GM18499 (cell line): ENCODE measurements at regions not wholly inside any gene's neighbourhood (a gene's known extent, or its start where the extent isn't known, plus 50 kb on each side); places are given as distances from the start of the nearest gene placed in this dataset.

ENCODE experiments used
- ATAC-seq: cut with Tn5 transposase; IDR thresholded peaks from one replicate; pipeline ENCODE4 v1.9.1; 2021; ENCODE audit warnings: moderate number of reproducible peaks; ENCODE audit not compliant: insufficient read depth, unreplicated experiment

DNA sequence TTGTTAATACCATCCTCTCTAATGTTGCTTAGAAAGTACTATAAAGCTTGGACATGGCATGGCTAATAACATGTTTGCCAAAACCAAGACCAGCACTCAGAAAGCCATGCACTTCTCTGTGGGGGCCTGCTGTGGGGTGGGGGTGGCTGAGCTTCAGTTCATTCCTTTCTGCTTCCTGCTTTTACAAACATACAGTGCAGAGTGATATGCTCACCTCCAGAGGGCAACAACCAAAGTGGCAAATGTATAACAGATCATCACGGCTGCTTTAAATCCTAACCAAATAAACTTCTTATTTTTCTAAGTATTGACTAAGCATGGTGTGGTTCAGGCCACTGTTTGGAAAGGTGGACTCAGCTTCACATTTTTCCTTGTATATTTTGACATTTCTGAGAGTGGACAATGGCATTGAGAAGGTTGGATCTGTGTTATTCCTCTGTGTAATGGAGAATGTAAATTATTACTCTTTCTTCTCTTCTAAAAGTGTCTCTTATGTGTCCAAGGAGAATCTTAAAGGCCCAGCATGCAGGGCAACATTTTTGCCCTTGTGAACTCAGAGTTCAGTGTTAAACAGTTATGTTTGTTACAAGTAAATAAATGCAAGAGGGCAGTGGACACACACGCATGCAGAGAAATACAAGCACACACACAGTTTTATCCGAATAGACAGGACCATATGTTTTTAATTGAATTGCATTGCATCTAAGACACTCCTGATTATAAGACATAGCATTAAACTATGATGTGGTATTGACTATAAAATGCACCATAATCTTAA lies 186.1 kb downstream of the HERPUD2 start:
- no peak for ATAC-seq

DNA sequence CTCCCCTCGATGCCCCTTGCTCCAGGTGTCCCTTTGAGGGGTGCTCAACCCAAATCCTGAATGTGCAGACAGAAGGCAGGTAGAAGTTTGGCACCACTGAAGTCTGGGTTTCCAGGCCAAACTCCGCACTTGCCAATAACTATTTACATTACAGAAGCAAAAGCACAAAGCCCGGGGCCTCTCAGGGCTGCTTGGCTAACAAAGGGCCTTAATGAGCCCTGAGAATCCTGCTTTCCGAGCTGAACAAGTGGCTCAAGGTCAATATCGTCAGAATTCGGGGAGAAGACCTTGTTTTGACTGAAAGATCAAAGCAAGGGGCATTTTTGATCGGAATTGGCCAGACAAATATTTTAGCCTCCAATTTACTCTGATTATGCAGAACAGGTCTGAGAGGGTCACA lies 189.9 kb downstream of the HERPUD2 start:
- ATAC-seq = no peak

DNA sequence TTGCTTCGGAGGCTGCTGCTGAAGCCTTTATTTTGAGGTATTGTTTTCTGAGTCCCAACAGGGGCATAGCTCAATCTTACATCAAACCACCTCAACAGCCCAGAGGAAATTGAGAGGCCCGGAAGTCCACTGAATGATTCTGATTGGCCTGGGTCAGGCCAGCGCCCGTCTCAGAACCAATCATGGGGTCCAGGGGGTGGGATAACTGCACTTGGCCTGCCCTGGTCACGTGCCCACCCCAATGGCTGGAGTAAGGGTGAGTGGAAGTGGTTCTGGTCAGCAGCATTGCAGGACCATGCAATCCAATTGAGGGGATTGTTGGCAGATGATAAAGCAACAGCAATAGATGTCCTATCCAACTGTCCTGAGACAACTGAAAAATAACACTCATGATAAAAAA lies 190.6 kb downstream of the HERPUD2 start:
- no peak for ATAC-seq

DNA sequence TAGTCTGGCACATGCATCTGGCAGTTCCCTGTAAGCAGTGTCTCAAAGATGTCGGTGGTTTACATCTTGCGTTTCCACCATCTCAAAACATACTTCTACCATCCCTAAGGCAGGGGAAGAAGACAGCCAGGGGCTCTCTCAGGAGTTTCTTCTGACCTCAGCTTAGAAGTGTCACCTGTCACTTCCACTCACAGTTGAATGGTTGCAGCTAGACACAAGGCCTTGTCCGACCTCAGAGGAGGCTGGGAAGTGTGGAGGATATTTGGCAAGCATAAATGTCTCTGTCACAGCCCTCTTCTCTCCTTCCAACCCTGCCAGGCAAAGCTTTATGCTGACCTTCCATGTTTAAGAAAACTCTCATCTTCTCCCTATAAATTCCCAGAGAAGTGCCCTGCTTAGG lies 193.3 kb downstream of the HERPUD2 start:
- no peak for ATAC-seq

DNA sequence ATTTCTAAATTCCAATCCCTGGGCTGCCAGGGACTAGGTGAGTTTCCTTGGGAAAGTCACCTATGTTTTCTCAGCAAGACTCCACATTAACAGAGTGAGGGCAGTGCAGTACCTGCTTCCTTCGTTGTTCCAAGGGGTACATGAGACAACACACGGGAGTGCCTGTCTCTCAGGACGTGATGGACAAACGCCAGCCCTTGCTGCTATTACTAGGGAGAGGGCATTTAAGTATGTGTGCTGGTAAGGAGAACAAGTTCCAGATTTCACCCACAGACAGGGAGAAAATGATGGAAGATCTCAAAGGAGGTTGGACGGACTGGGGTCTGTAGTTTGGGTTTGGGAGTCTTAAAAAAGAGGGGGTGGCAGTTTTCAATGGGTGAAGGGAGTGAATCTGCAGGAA lies 195.7 kb downstream of the HERPUD2 start:
- no peak for ATAC-seq

DNA sequence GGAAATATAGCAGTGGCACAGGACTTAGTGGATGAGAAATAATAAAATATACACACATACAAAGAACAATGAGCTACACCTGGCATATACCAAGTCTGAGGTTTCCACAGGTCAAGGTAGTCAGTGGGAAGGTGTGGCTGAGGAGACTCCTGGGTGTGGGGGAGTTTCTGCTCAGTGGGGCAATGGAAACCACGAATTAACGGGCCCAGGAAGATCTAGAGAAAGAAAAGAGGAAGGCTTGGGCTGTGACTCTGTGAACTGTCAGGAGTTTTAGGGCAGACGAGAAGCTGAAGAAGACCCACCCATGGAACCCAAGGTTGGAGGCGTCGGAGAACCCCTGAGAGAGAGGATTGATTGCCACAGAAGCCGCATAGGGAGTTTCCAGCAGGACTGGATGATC lies 196.5 kb downstream of the HERPUD2 start:
- ATAC-seq = no peak

DNA sequence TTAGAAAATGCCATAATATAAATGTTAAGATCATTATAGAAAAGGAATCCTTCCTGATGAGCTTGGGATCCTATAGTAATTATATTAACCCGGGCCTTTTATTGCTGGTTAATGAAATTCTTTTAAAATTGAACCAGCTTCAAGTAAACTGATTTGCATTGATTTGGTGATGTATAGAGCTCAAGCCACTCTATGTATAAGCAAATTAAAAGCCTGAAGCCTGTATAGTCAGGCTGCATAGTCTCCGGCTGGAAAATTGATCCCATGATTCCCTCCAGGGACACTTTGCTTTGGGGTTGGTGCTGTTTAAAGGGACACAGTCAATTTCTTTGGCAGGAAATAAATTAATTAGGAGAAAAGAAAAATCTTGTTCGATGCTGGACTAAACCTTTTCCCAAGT lies 199.1 kb downstream of the HERPUD2 start:
- no peak for ATAC-seq

DNA sequence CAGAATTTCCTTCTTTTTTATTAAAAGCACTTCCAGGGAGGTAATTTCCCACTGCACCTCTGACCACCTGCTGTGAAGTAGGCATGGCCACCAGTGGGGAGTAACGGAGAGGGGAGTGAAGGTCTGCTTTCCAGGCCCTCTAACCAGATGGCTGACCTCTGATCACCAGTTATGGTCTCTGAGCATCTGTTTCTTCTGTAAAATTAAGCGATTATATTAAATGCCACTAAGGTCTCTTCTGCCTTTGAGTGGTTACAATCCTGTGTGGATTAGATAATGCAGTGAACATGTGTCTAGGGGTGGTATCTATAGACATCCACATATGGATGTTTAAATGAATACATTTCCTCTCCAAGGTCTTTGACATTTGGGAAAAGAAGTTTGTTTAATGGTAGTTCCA lies 199.6 kb downstream of the HERPUD2 start:
- ATAC-seq = no peak

DNA sequence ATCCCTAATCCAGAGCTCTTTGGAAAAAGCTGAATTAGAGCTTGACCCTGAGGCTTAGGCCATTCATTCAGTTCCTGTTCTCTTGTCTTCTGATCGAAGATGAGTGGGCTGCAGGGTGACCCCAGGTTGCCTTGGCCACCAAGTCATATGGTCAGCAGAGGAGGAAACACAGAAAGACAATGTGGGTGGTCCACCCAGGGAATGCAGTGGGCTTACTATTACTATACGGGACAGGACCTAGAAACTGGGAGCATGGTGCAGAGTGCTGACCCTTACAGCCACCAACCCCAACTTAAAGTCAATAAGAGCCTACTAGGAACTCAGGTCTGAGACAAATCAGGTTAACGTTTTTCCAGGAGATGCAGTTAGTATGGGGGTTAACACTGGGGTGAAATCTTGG lies 200.5 kb downstream of the HERPUD2 start:
- ATAC-seq = no peak

DNA sequence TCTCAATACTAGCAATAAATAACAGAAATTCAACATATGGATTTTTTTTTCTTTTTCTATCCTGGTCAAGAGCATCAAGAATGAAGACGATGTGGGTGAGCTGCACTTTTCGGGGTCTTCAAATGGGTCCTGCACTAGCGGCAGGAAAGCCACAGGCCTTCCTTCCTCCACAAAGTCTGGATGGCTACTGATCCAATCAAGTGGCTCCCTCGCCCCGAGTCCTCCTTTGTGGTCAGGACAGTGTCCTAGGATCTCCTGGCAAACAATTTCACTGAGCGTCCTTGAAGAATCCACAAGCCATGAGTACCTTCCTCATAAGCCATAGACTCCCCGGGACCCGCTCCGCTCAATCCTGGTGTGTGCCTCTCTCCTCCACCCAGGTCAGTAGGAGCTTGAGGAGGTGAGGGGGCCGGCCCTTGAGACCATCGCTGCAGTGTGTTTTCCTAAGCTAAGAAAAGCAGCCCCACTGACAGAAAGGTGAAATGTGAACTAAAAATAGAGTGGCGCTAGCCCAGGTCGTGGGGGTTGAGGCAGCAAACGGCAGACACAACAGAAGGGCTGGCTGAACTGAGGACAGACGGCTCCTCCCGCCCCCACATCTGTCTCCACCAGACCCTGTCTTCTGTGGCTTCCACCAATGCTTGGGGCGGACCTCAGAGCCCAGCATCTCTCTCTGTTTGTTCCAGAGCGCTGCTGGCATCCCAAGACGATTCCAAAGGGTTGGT lies 202.3 kb downstream of the HERPUD2 start:
- no peak for ATAC-seq

DNA sequence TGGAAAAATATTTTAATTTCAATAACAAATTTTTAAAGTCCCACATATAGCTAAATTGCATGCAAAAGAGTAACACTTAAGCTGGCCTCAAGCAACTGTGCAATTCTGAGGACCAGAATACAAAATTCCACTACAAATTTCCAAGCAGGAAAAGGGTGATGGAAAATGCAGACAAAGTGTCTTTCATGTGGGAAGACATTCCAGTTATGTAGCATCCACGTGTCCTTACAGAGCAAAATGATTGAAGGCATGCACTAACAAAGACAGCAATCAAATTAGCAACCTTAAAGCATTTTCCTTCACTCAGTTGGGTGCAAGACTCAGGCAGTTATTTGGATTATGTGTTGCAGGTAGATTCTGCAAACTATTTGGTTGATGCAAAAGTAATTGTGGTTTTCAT lies 203.7 kb downstream of the HERPUD2 start:
- ATAC-seq = no peak

DNA sequence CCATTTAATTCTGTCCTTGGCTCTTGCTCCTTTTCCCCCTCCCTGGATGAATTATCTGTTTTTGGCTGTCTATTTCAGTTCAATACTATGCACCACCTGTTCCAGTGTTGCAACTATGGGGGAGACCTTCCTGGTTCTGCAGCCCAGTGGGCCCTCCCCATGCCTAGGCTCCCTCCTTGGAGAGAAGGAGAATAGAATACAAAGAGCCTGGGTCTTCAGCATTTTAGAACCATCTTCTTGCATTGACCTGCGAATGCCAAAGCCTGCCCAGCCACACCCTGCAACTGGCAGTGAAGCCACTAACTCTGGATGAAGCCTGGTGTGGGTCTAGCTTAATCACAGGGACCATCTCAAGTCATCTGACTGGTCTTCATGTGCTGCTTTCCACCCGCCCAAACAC lies 207.1 kb downstream of the HERPUD2 start:
- no peak for ATAC-seq

DNA sequence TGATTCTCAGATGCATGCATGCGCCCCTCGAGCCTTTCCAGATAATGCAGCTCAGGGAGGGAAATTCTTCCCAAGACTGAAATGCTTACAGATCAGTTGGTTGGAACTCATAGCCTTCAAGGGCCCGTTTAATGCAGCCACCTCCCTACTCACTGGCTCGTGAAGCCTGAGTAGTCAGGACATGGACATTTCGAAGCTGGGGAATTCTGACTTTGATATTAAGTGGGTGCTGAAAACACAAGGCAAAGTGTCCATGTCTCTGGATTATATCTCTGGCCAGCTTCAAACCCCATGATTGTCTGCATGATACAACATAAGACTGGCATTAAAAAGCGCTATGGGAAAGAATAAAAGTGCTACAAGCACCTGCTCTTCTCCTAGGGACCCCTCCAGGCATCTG lies 207.5 kb downstream of the HERPUD2 start:
- ATAC-seq = no peak

DNA sequence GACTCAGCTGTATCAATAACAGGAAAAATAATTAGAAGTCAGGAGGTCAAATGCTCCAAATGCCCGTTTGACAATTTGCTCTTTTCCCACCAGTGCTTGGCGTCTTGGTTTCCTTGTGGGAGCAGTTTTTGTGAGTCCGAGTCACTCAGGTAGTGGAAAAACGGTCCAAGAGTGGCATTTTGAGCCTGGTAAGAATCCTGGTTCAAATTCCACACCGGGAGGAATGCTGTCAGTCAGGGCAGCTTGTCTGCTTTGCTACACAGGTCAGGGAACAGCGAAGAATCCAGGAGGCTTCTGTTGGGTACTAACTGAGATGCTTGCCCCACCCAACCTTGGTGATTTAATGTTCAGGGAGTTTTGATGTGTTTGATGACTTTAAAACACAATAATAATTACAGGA lies 209.5 kb downstream of the HERPUD2 start:
- ATAC-seq = no peak

DNA sequence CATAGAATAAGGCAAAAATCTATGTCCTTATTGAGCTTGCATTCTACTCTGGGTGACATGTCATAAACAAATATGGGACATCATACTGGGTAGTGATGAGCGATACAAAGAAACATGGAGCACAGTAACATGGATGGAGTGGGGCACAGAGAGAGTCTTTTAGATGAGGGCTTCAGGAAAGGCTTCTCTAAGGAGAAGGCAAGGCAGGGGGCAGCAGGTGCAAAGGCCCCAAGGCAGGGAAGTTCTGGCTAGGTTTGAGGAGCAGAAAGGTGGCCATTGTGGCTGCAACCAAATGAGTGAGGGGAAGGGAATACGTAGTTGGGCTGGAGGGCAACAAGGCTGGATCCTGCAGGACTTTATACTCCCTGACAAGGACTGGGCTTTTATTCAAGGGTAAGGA lies 211.4 kb downstream of the HERPUD2 start:
- ATAC-seq = no peak

DNA sequence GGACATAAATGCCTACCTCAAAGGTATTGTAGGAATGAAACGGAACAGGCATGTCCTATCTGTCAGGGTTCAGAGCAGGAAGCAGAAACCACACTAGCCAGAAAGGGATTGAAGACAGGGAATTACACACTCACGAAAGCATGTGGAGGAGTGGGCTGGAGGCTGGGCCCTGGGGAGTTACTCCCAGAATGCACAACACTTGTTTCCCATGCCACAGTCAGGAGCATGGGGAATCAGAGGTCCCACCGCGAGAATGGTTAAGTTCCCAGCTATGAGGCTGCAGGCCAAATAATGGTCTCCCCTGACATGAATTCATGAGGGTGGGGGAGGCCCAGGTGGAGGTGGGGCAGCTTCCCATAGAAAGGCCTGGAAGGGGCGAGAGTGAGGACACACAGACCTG lies 212.7 kb downstream of the HERPUD2 start:
- ATAC-seq = no peak

DNA sequence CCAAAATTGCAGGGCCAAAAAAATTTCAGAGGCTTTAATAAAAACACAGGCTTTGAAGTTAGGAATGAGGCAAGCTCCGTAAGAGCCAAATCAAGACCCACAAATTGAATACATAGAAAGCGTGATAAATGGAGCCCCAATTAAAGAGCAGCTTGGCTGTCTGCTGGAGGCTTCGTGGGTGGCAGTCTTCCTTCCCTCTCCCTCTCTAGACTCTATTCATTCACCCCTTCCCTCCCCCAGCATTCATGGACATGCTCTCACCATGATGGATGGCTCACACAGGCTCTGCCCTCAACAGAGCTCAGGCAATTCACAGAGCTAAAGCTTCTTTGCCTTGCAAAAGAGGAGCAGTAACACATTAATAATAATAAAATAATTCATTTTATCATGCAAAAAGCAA lies 214.1 kb downstream of the HERPUD2 start:
- ATAC-seq = no peak

DNA sequence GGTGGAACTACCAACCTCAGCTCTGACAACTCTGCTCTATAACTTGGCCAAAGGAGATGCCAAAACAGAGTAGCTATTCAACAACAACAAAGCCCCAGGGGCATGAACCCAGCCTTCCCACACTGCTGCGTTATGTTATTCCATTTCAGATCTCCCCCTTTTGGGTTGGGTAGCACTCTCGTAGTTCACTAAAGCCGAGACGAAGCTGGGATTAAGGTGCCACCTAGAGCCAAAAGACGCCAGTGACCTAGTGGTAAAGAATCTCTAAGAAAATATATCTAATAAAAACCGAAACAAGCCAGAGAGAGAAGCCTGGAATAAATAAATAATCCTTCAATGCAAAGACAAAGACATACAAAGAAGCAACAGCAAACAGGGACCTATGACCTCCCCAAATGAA lies 217.3 kb downstream of the HERPUD2 start:
- no peak for ATAC-seq

DNA sequence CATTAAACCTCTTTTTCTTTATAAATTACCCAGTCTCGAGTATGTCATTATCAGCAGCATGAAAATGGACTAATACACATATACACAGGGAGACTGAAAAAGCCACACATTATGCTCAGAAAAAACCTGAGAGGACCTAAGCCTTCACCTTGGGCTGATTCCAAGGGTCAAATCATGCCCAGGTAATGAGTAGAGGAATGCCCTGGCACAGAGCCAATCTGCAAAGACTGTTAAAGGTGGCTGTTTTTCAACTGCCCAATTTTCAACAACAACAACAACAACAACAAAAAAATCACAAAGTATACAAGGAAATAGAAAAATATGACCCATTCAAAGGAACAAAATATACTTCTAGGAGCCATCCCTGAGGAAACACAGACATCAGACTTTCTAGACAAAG lies 220.2 kb upstream of the TBX20 start:
- no peak for ATAC-seq

DNA sequence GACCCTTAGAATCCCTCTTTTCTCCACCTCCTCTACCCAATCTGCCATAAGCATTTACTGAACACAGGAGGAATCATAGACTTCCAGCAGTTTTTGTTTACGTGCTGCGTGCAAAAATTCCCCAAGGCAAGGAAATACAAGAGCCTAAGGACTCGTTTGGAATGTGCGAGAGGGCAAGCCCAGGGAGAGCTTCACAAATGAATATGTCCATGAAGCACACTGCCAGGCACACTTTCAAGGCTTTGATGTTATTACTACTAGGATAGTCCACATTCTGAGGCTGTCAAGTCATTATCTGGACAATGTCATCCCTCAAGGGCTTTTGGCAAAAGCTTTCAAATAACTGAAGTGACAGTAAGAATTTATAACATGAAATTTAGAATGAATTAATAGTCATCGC lies 214.7 kb upstream of the TBX20 start:
- no peak for ATAC-seq

DNA sequence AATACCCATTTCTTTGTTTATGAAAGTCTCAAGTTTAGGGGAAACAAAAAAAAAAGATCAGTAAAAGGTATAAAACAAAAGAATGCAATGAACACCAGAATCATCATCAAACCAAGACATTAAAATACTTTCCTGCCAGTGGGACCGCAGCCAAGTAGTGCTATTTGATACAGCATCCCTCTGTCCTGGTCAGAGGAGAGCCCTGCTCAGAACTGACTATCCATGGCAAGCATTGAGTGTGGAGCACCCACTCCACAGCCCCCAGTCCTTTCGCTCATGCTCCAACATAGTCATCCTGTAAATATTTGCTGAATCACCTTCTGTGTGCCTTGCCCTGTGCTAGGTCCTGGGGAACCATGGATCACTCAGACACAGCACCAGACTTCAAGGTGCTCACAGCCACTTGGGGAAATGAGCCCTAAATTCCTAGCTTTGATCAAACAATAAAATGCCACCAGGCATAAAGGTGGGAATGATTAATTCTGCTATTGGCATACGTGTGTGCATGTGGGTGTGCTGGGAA lies 213.6 kb upstream of the TBX20 start:
- ATAC-seq = no peak

DNA sequence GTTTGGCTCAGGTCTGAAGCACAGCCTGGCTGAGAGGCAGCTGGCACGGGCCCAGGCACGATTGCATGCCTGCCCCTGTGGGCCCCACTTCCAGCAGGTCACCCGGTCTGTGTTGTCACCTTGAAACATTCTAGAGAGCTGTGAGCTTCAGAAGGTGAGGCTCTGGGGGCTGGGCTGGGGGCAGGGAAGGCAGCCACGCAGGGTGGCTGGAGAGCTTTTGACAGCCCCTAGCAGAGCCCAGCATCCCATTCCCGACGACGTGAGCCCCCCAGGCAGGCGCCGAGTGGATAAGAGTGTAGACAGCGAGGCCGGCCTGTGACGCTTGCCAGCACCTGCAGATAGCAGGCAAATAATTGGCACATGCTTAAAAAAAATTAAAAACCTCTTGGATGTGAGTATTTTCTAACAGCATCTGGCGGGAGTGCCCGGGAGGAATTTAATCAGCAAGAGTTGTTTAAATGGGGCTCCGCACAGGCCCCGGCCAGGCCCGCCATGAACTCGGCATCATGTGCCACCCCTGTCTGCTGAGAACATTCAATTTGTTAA lies 212.0 kb upstream of the TBX20 start:
- ATAC-seq = no peak
